Chondrocyte (in vitro differentiated cells): ENCODE measurements at regions not wholly inside any gene's neighbourhood (a gene's known extent, or its start where the extent isn't known, plus 50 kb on each side); places are given as distances from the start of the nearest gene placed in this dataset.

ENCODE experiments used
- DNase-seq: peaks from one replicate; pipeline ENCODE4 v3.0.0; 2021; ENCODE audit warnings: mixed read lengths, low spot score
- H3K27ac Mint-ChIP-seq: one replicate; pipeline ENCODE4 v1.8.0; 2021; ENCODE audit warnings: mild to moderate bottlenecking, moderate library complexity, mixed read lengths; ENCODE audit not compliant: unreplicated experiment
- H3K27me3 Mint-ChIP-seq: 2 replicates; pipeline ENCODE4 v1.8.0; 2021; ENCODE audit warnings: low read depth, mixed read lengths
- H3K36me3 Mint-ChIP-seq: 2 replicates; pipeline ENCODE4 v1.8.0; 2021; ENCODE audit warnings: low read depth, mixed read lengths
- H3K4me1 Mint-ChIP-seq: 2 replicates; pipeline ENCODE4 v1.8.0; 2021; ENCODE audit warnings: low read depth, mild to moderate bottlenecking, mixed read lengths
- H3K4me3 Mint-ChIP-seq: one replicate; pipeline ENCODE4 v1.8.0; 2021; ENCODE audit warnings: mild to moderate bottlenecking, moderate library complexity, mixed read lengths; ENCODE audit not compliant: unreplicated experiment
- H3K9me3 Mint-ChIP-seq: 2 replicates; pipeline ENCODE4 v1.8.0; 2021; ENCODE audit warnings: low read depth, mixed read lengths
- TF ChIP-seq, protein P1 (sequence below): fragments of 200-600 bp; sonication (generic); IDR thresholded peaks from 2 replicates; pipeline ENCODE4 v1.5.0; 2021; ENCODE audit warnings: antibody characterized with exemption, mild to moderate bottlenecking, moderate library complexity

DNA sequence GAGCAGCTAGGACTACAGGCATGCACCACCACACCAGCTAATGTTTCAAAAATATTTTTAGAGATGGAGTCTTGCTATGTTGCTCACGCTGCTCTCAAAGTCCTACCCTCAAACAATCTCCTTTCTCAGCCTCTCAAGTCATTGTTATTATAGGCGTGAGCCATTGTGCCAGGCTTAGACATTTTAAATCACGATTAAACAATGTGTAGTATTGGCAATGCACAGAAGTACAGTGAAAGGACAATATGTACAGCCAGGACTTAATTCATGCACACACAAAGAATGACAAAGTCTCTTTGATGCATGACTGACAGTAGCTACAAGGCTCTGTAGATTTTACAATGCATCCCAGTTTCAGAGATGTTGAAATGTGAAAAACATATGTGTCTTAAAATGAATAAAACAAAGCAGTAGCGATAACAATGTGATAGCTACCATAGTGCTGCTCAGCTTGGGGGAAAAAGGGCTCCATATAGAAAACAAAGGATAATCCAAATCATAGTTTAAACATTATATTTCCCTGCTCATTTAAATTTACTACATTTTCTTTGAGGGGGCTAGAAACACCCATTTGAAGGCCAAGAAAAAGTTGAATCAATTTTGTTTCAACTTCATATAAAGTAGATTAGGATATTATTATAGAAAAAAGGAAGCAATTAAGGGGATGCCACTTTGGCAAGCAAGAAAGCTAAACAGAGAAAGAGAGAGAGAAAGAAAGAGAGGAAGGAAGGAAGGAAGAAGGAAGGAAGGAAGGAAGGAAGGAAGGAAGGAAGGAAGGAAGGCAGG is 272.4 kb upstream of the SMIM31 start:
- Mint-ChIP-seq H3K36me3 (no peaks in the 10 kb centered on the region), H3K9me3 (peaks cover 1% of the 10 kb centered on the region), H3K4me3 (no peak overlapping the region), H3K4me1 (no peaks in the 10 kb centered on the region), H3K27me3 (peaks cover 2% of the 10 kb centered on the region), H3K27ac (no peak overlapping the region)
- no peak for DNase-seq
- TF ChIP-seq, protein P1, sequence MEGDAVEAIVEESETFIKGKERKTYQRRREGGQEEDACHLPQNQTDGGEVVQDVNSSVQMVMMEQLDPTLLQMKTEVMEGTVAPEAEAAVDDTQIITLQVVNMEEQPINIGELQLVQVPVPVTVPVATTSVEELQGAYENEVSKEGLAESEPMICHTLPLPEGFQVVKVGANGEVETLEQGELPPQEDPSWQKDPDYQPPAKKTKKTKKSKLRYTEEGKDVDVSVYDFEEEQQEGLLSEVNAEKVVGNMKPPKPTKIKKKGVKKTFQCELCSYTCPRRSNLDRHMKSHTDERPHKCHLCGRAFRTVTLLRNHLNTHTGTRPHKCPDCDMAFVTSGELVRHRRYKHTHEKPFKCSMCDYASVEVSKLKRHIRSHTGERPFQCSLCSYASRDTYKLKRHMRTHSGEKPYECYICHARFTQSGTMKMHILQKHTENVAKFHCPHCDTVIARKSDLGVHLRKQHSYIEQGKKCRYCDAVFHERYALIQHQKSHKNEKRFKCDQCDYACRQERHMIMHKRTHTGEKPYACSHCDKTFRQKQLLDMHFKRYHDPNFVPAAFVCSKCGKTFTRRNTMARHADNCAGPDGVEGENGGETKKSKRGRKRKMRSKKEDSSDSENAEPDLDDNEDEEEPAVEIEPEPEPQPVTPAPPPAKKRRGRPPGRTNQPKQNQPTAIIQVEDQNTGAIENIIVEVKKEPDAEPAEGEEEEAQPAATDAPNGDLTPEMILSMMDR = no peak

- Mint-ChIP-seq H3K27ac (no peak overlapping the region), H3K4me1 (no peaks in the 10 kb centered on the region), H3K9me3 (peaks cover 2% of the 10 kb centered on the region), H3K36me3 (no peaks in the 10 kb centered on the region), H3K27me3 (peaks cover 2% of the 10 kb centered on the region), H3K4me3 (no peak overlapping the region)
- no peak for DNase-seq
- TF ChIP-seq, protein P1 = no peak
These were observed 271.9 kb upstream of the SMIM31 start for GRCh38 chr4:164482092-164482404.

DNA sequence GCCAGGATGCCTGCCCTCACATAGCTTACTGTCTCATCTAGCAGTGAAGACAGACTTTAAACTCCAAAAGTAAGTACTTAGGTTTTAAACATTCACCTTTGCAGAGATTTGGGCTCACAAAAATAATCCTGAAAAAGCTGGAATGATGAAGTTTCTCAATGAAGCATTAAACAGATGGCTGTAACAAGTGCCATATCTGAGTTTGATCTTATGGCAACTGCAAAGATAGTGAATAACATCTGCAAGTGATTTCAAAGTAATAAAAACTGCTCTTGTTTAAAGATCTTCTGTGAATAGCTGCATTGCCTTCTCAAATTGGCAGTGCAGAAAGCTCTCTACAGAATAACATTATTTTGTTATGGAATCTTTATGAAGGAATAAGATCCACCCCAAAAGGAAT is 271.2 kb upstream of the SMIM31 start:
- peaks cover 2% of the 10 kb centered on the region for H3K27me3 Mint-ChIP-seq
- H3K4me1 Mint-ChIP-seq = no peaks in the 10 kb centered on the region
- H3K36me3 Mint-ChIP-seq = no peaks in the 10 kb centered on the region
- no peak overlapping the region for H3K27ac Mint-ChIP-seq
- TF ChIP-seq, protein P1 = no peak
- H3K4me3 Mint-ChIP-seq = no peak overlapping the region
- no peak for DNase-seq
- peaks cover 3% of the 10 kb centered on the region for H3K9me3 Mint-ChIP-seq

- Mint-ChIP-seq H3K27ac (no peak overlapping the region), H3K4me3 (no peak overlapping the region), H3K4me1 (no peaks in the 10 kb centered on the region), H3K27me3 (peaks cover 2% of the 10 kb centered on the region), H3K36me3 (no peaks in the 10 kb centered on the region), H3K9me3 (peaks cover 3% of the 10 kb centered on the region)
- TF ChIP-seq, protein P1 = no peak
- no peak for DNase-seq
These were observed 270.2 kb upstream of the SMIM31 start for GRCh38 chr4:164483711-164484110.

DNA sequence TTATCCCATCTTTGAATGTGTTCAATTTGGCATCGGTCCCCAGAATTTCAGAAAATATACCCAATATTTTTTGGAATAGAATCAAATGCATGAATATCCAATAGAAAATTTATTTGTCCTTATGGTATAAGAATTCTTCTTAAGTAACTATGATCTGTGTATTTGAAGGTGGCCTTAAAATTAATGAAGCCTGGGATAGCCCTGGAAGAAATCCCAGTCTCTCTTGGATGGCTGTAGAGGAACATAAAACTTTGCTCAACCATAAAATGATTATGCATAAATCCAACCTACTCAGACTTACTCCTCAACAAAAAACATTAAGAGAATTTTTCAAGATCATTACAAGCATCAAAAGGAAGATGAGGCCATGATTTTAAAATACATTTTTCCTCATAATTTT is 269.4 kb upstream of the SMIM31 start:
- Mint-ChIP-seq H3K4me1 (no peaks in the 10 kb centered on the region), H3K9me3 (peaks cover 3% of the 10 kb centered on the region), H3K4me3 (no peak overlapping the region), H3K27me3 (peaks cover 2% of the 10 kb centered on the region), H3K27ac (no peak overlapping the region), H3K36me3 (no peaks in the 10 kb centered on the region)
- DNase-seq = no peak
- TF ChIP-seq, protein P1 = no peak
